ENCODE measurements at regions not wholly inside any gene's neighbourhood (a gene's known extent, or its start where the extent isn't known, plus 50 kb on each side); places are given as distances from the start of the nearest gene placed in this dataset.

GRCh38 chr7:22578007-22578733, 78.2 kb upstream of the STEAP1B start:
- DNase-seq = no peak
- WGBS, 4 donors = 46 to 64% (median 57%) methylated on average over 5 of the region's 5 CpGs
- intact Hi-C loops (cut with DNase I) = no loop called here
- peak overlapping the region in 4 of 5 donors; percentile 43 to 92 (median 61) for H3K27ac ChIP-seq
- H3K4me1 ChIP-seq (replicated peaks in 1 of 2) = peaks cover 0 to 14% of the 10 kb centered on the region in 2 donors
- no peak for TF ChIP-seq CTCF (IDR thresholded peaks at IDR 0.05)
- no peak for TF ChIP-seq POLR2A (IDR thresholded peaks at IDR 0.05)
- H3K9me3 ChIP-seq (replicated peaks in 1 of 3) = no peaks in the 10 kb centered on the region
- no peaks in the 10 kb centered on the region for H3K36me3 ChIP-seq (replicated peaks in 1 of 2)
- H3K4me3 ChIP-seq = no peak overlapping the region
- no peaks in the 10 kb centered on the region for H3K27me3 ChIP-seq

GRCh38 chr7:22577470-22578001, 77.5 kb upstream of the STEAP1B start:
- DNase-seq = peak in 6 of 7 donors; percentile 35 to 77 (median 52)
- no peaks in the 10 kb centered on the region for H3K9me3 ChIP-seq (replicated peaks in 1 of 3)
- WGBS, 4 donors = 45 to 47% (median 45%) methylated on average over 6 of the region's 6 CpGs
- H3K4me1 ChIP-seq (replicated peaks in 1 of 2) = peaks cover 0 to 14% of the 10 kb centered on the region in 2 donors
- H3K27ac ChIP-seq = peak overlapping the region in 4 of 5 donors; percentile 43 to 92 (median 61)
- TF ChIP-seq POLR2A (IDR thresholded peaks at IDR 0.05) (no peak), CTCF (IDR thresholded peaks at IDR 0.05) (no peak)
- no peaks in the 10 kb centered on the region for H3K27me3 ChIP-seq
- intact Hi-C loops (cut with DNase I) = no loop called here
- no peaks in the 10 kb centered on the region for H3K36me3 ChIP-seq (replicated peaks in 1 of 2)
- H3K4me3 ChIP-seq = no peak overlapping the region

- Histone ChIP-seq H3K4me1 (replicated peaks in 1 of 2) (peaks cover 0 to 14% of the 10 kb centered on the region in 2 donors), H3K9me3 (replicated peaks in 1 of 3) (no peaks in the 10 kb centered on the region), H3K27ac (peak overlapping the region in 2 of 5 donors; percentile 20 to 92), H3K27me3 (no peaks in the 10 kb centered on the region), H3K36me3 (replicated peaks in 1 of 2) (no peaks in the 10 kb centered on the region), H3K4me3 (no peak overlapping the region)
- no peak for TF ChIP-seq CTCF (IDR thresholded peaks at IDR 0.05)
- no peak for TF ChIP-seq POLR2A (IDR thresholded peaks at IDR 0.05)
- no peak for DNase-seq
- WGBS, 4 donors = 71 to 78% (median 74%) methylated on average over 5 of the region's 5 CpGs
- intact Hi-C loops (cut with DNase I) = no loop called here
Measured at GRCh38 chr7:22576612-22577469, 76.9 kb upstream of the STEAP1B start.

Data from adrenal gland (tissue), 9 donors.